ENCODE measurements at regions not wholly inside any gene's neighbourhood (a gene's known extent, or its start where the extent isn't known, plus 50 kb on each side); places are given as distances from the start of the nearest gene placed in this dataset.

GRCh38 chr1:57889676-57890320, 465.9 kb upstream of the DAB1 start:
- no peak for DNase-seq (ENCODE audit: extremely low spot score)
- POLR2A ChIA-PET, result no interaction called here

DNA sequence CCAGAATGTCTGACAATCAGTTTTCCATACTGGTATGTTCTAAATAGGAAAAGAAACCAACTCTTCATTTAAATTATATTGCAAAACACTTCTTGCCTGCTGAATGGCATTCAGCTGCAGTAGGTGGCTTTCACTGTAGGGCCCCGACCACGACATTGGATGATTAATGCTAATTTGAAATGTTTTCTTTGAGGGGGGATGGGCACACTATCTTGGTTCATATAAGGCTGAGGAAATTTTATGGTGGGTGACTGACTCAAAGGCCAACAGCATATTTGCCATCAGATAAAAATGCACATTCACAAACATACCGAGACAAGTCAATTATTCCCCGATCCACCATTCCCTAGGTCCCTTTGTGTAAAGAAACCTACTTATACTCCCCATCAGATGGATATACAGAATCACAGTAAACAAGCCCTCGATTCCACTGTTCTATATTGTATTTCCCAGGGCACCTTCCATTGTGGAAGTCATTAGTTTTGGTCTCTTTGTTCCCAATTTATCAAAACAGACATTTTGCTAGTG, 464.2 kb upstream of the DAB1 start:
- CTCF ChIA-PET, result no interaction called here
- no peak for DNase-seq (ENCODE audit: extremely low spot score)
- TF ChIP-seq CTCF (IDR thresholded peaks at IDR 0.05; ENCODE audit: control extremely low read depth, extremely low read depth, low read depth, missing control alignments), result no peak
- POLR2A ChIA-PET, result no interaction called here

More at GRCh38 chr1:57889676-57890320, 465.9 kb upstream of the DAB1 start:
- no peak for TF ChIP-seq CTCF (IDR thresholded peaks at IDR 0.05; ENCODE audit: control extremely low read depth, extremely low read depth, low read depth, missing control alignments)
- CTCF ChIA-PET, result interaction anchor here (1.2 kb wide), 1 partner anchor 26 kb away, joined by 3 read pairs; no protein-coding TSS in a partner anchor

- POLR2A ChIA-PET, result no interaction called here
- TF ChIP-seq CTCF (IDR thresholded peaks at IDR 0.05; ENCODE audit: control extremely low read depth, extremely low read depth, low read depth, missing control alignments), result no peak
- CTCF ChIA-PET, result no interaction called here
- no peak for DNase-seq (ENCODE audit: extremely low spot score)
These were observed 462.5 kb upstream of the DAB1 start for GRCh38 chr1:57886376-57886775.

DNA sequence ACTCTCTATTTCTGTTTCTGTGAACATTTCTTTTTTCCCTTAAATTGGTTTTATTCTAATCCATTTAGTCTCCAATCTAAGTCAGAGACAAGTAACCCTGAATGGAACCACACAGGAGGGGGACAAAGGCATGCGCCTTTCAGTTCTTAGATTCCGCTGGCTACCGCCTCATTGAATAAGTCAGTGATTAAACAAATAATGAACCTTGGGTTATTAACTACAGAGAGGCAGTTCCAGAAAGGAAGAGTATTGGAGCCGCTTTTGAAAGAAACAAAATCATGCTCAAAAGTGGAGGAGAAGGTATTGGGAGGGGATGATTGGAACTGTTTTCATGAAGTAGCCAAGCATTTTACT, 459.8 kb upstream of the DAB1 start:
- DNase-seq (ENCODE audit: extremely low spot score), result no peak
- ChIA-PET POLR2A (no interaction called here), CTCF (interaction anchor here (1.1 kb wide), 1 partner anchor 14 kb away, joined by 3 read pairs; no protein-coding TSS in a partner anchor)
- no peak for TF ChIP-seq CTCF (IDR thresholded peaks at IDR 0.05; ENCODE audit: control extremely low read depth, extremely low read depth, low read depth, missing control alignments)

DNA sequence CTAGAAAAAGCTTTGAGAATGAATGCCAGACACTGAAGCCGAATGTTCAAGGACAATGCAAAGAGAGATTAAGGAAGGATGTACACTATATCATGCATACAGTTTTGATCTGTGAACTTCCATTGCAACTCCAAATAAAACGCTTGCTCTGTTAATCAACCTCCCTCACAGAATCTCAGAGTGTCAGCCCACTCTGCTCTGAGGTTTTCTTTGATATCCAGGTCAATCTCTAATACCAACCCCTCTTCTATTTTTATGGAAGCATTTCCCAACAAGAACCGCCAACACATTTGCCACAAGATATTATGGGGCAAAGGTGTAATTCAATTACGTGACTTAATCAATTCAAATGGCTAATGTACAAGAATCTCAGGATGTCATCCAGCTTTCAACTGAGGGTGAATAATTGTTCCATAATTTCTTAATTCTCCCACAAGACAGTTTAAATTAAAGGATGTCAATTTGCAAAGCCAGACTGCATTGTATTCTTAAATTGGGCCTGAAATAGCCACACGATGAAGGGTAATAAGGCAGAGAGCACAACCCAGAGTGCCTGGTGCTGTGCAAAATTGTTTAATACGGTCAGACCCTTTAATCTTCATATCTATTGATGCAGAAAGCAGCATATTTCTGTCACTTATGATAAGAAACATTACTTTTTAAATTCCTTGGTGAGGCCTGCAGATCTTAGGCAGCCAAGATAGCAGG, 459.2 kb upstream of the DAB1 start:
- DNase-seq (ENCODE audit: extremely low spot score), result no peak
- ChIA-PET CTCF (no interaction called here), POLR2A (no interaction called here)
- TF ChIP-seq CTCF (IDR thresholded peaks at IDR 0.05; ENCODE audit: control extremely low read depth, extremely low read depth, low read depth, missing control alignments), result no peak

GRCh38 chr1:57882072-57882471, 458.2 kb upstream of the DAB1 start:
- POLR2A ChIA-PET, result no interaction called here
- DNase-seq (ENCODE audit: extremely low spot score), result no peak
- CTCF ChIA-PET, result no interaction called here
- no peak for TF ChIP-seq CTCF (IDR thresholded peaks at IDR 0.05; ENCODE audit: control extremely low read depth, extremely low read depth, low read depth, missing control alignments)

Measured in GM10248 (cell line).